GM13977 (cell line): ENCODE measurements at regions not wholly inside any gene's neighbourhood (a gene's known extent, or its start where the extent isn't known, plus 50 kb on each side); places are given as distances from the start of the nearest gene placed in this dataset.
"Not testable (repeated sequence)": the region's sequence is repeated elsewhere in the genome, so short reads cannot be mapped to it uniquely, and the experiment has no call there.

Source experiments
- DNase-seq: peaks from one replicate; pipeline ENCODE4 v3.0.0; 2012; ENCODE audit warnings: low spot score
- CTCF ChIP-seq: IDR thresholded peaks from 2 replicates; pipeline ENCODE4 v1.5.1; 2012; ENCODE audit warnings: mild to moderate bottlenecking, control low read depth; ENCODE audit not compliant: insufficient read depth; ENCODE audit errors: extremely low read depth, missing control alignments
- in situ Hi-C: fragments of 300-500 bp; cut with MboI; formaldehyde crosslinking; loops from one replicate; pipeline ENCODE4 v1.12.0; 2022; ENCODE audit warnings: low sequenced_read_pairs, low pct_unique_long_range_greater_than_20kb, mixed read lengths, inconsistent platforms; ENCODE audit not compliant: unreplicated experiment

GRCh38 chr9:79485258-79485657, 86.5 kb upstream of the TLE4 start:
- in situ Hi-C loops, result no loop called here
- DNase-seq, result no peak
- TF ChIP-seq CTCF, result no peak

- in situ Hi-C loops, result no loop called here
- DNase-seq, result no peak
- no peak for TF ChIP-seq CTCF
These were observed 82.3 kb upstream of the TLE4 start for GRCh38 chr9:79489261-79490000.

- in situ Hi-C loops, result no loop called here
- DNase-seq, result no peak
- TF ChIP-seq CTCF, result no peak
These were observed 81.0 kb upstream of the TLE4 start for GRCh38 chr9:79490657-79491248.

GRCh38 chr9:79492092-79493009, 79.4 kb upstream of the TLE4 start:
- no peak for DNase-seq
- no peak for TF ChIP-seq CTCF
- in situ Hi-C loops, result no loop called here

GRCh38 chr9:79500196-79500864, 71.4 kb upstream of the TLE4 start:
- in situ Hi-C loops, result not testable (repeated sequence)

GRCh38 chr9:79501546-79501945, 70.2 kb upstream of the TLE4 start:
- no peak for DNase-seq
- no peak for TF ChIP-seq CTCF
- in situ Hi-C loops, result no loop called here

More at GRCh38 chr9:79500196-79500864, 71.4 kb upstream of the TLE4 start:
- not testable (repeated sequence) for DNase-seq
